Lower leg skin (tissue), 3 donors: ENCODE measurements at regions not wholly inside any gene's neighbourhood (a gene's known extent, or its start where the extent isn't known, plus 50 kb on each side); places are given as distances from the start of the nearest gene placed in this dataset.

Experiments
- CTCF ChIP-seq, 3 donors: fragments of 450-650 bp; IDR thresholded peaks; one replicate each; pipeline ENCODE4 v1.5.1; 2016; ENCODE audit warnings: antibody characterized with exemption in 3 of 3, mild to moderate bottlenecking in 3 of 3, moderate library complexity in 2 of 3
- POLR2A ChIP-seq, 2 donors: fragments of 450-650 bp; IDR thresholded peaks; one replicate each; pipeline ENCODE4 v1.6.1; 2016 to 2017; ENCODE audit warnings: antibody characterized with exemption in 2 of 2, mild to moderate bottlenecking in 1 of 2, moderate library complexity in 1 of 2

GRCh38 chr13:59342400-59342799 is 821.3 kb downstream of the DIAPH3 start:
- TF ChIP-seq CTCF (IDR thresholded peaks at IDR 0.05) (no peak), POLR2A (IDR thresholded peaks at IDR 0.05) (no peak)
